ENCODE measurements at regions not wholly inside any gene's neighbourhood (a gene's known extent, or its start where the extent isn't known, plus 50 kb on each side); places are given as distances from the start of the nearest gene placed in this dataset.
A peak's percentile ranks its signal among the peaks of the same experiment; 100 is the strongest.

- DNase-seq, result no peak
Observed at GRCh38 chr5:4866131-4866659, 273.9 kb upstream of the ADAMTS16 start.

- DNase-seq, result no peak
Observed at GRCh38 chr5:4866817-4867216, 273.3 kb upstream of the ADAMTS16 start.

- peak; percentile 44 for DNase-seq
Observed at GRCh38 chr5:4868140-4868735, 271.9 kb upstream of the ADAMTS16 start.

- DNase-seq, result no peak
Observed at GRCh38 chr5:4873652-4874051, 266.5 kb upstream of the ADAMTS16 start.

GRCh38 chr5:4874097-4874496, 266.0 kb upstream of the ADAMTS16 start:
- no peak for DNase-seq

- DNase-seq, result no peak
Observed at GRCh38 chr5:4875942-4876341, 264.2 kb upstream of the ADAMTS16 start.

GRCh38 chr5:4876804-4877203, 263.3 kb upstream of the ADAMTS16 start:
- no peak for DNase-seq

GRCh38 chr5:4877579-4877978, 262.6 kb upstream of the ADAMTS16 start:
- no peak for DNase-seq

- no peak for DNase-seq
Observed at GRCh38 chr5:4879075-4879474, 261.1 kb upstream of the ADAMTS16 start.

- DNase-seq, result peak; percentile 53
Observed at GRCh38 chr5:4879693-4880303, 260.3 kb upstream of the ADAMTS16 start.

GRCh38 chr5:4880304-4880741, 259.8 kb upstream of the ADAMTS16 start:
- DNase-seq, result no peak

GRCh38 chr5:4881366-4882002, 258.6 kb upstream of the ADAMTS16 start:
- DNase-seq, result no peak

GRCh38 chr5:4882186-4882585, 257.9 kb upstream of the ADAMTS16 start:
- DNase-seq, result no peak

GRCh38 chr5:4883360-4883759, 256.8 kb upstream of the ADAMTS16 start:
- DNase-seq, result no peak

GRCh38 chr5:4893063-4893744, 246.9 kb upstream of the ADAMTS16 start:
- no peak for DNase-seq

- no peak for DNase-seq
Observed at GRCh38 chr5:4896328-4896727, 243.8 kb upstream of the ADAMTS16 start.

GRCh38 chr5:4901305-4901811, 238.8 kb upstream of the ADAMTS16 start:
- no peak for DNase-seq

GRCh38 chr5:4901924-4902323, 238.2 kb upstream of the ADAMTS16 start:
- no peak for DNase-seq

- DNase-seq, result no peak
Observed at GRCh38 chr5:4905674-4906520, 234.2 kb upstream of the ADAMTS16 start.

- DNase-seq, result no peak
Observed at GRCh38 chr5:4906786-4907185, 233.3 kb upstream of the ADAMTS16 start.

GRCh38 chr5:4907571-4907970, 232.6 kb upstream of the ADAMTS16 start:
- DNase-seq, result no peak

- DNase-seq, result no peak
Observed at GRCh38 chr5:4909086-4909485, 231.0 kb upstream of the ADAMTS16 start.
